A673 (cell line): ENCODE measurements at regions not wholly inside any gene's neighbourhood (a gene's known extent, or its start where the extent isn't known, plus 50 kb on each side); places are given as distances from the start of the nearest gene placed in this dataset.

Source experiments
- EZH2 ChIP-seq: fragments of 200-600 bp; sonication (generic); IDR thresholded peaks from 2 replicates; pipeline ENCODE4 v1.6.1; 2017; ENCODE audit warnings: borderline replicate concordance, low read depth, mild to moderate bottlenecking, mixed read lengths, antibody characterized with exemption, low read length; ENCODE audit not compliant: poor library complexity, severe bottlenecking
- TF ChIP-seq, protein P1 (sequence below): fragments of 300-800, 200-600 bp; sonication (generic); conservative IDR thresholded peaks from 2 replicates; pipeline ENCODE4 v1.5.1; 2017; ENCODE audit warnings: low read depth, mild to moderate bottlenecking, antibody characterized with exemption, low read length, moderate library complexity, mixed read lengths

DNA sequence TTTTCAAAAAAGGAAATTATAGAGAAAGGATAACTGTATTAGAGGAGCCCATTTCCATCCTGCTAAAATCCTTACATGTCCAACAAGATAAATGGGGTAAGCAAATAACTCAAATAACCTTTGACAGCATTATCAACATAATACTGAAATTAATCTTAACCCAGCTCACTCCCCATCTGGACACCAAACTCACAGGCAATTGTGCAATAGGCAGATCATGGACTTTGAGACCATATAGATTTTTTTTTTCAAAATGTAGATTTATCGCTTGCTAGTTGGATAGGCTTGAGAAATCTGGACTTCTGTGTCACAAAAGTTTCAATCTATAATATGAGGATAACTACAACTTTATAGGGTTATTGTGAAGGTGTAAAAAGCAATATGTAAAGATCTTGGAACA, 134.4 kb upstream of the ASCC3 start:
- no peak for TF ChIP-seq EZH2
- TF ChIP-seq, protein P1, sequence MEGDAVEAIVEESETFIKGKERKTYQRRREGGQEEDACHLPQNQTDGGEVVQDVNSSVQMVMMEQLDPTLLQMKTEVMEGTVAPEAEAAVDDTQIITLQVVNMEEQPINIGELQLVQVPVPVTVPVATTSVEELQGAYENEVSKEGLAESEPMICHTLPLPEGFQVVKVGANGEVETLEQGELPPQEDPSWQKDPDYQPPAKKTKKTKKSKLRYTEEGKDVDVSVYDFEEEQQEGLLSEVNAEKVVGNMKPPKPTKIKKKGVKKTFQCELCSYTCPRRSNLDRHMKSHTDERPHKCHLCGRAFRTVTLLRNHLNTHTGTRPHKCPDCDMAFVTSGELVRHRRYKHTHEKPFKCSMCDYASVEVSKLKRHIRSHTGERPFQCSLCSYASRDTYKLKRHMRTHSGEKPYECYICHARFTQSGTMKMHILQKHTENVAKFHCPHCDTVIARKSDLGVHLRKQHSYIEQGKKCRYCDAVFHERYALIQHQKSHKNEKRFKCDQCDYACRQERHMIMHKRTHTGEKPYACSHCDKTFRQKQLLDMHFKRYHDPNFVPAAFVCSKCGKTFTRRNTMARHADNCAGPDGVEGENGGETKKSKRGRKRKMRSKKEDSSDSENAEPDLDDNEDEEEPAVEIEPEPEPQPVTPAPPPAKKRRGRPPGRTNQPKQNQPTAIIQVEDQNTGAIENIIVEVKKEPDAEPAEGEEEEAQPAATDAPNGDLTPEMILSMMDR: no peak
